NT2/D1 (cell line): ENCODE measurements at regions not wholly inside any gene's neighbourhood (a gene's known extent, or its start where the extent isn't known, plus 50 kb on each side); places are given as distances from the start of the nearest gene placed in this dataset.
"Not testable (repeated sequence)": the region's sequence is repeated elsewhere in the genome, so short reads cannot be mapped to it uniquely, and the experiment has no call there.

Experiments
- SUZ12 ChIP-seq: IDR thresholded peaks from 2 replicates; pipeline ENCODE4 v1.6.1; 2011; ENCODE audit not compliant: insufficient read length, insufficient read depth; ENCODE audit errors: extremely low read depth
- YY1 ChIP-seq: IDR thresholded peaks from 2 replicates; pipeline ENCODE4 v1.6.1; 2011; ENCODE audit not compliant: insufficient read length, insufficient read depth
- ZNF274 ChIP-seq: IDR thresholded peaks from 2 replicates; pipeline ENCODE4 v1.6.1; 2011; ENCODE audit warnings: mild to moderate bottlenecking, low read depth, low read length

DNA sequence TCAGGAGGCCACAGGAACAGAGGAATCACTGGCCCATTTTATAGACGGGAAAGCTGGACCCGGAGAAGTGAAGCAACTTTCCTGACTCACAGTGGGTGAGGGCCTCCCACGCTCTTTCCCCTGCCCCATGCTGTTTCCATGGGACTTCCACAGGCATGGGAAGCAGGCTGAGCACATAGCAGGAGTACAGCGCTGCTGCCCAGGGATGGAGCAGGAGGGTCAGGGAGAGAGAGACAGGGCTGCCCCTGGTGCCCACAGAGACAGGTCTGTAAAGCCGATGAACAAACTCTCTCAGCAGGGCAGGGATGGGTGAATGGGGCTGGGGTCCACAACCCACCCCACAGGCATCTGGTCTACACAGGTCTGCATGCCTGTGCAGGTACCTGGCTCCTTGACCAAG lies 128.1 kb upstream of the SMURF2 start:
- not testable (repeated sequence) for TF ChIP-seq ZNF274, SUZ12, YY1
